PC-9 (cell line): ENCODE measurements at regions not wholly inside any gene's neighbourhood (a gene's known extent, or its start where the extent isn't known, plus 50 kb on each side); places are given as distances from the start of the nearest gene placed in this dataset.
"Not testable (repeated sequence)": the region's sequence is repeated elsewhere in the genome, so short reads cannot be mapped to it uniquely, and the experiment has no call there.

ENCODE experiments used
- BruUV-seq: library from RNA; stranded (reverse); fragments of 400-500 nt; replicated peaks from 2 replicates; lab custom pipeline; 2021; lab: Mats Ljungman, UMichigan
- CTCF ChIA-PET: fragments of 300-600 bp; sonication (Branson Sonifier 250); formaldehyde crosslinking; loops from one replicate; lab custom pipeline; 2022; ENCODE audit warnings: antibody characterized with exemption; lab: Charles Lee
- POLR2A ChIA-PET: fragments of 300-600 bp; sonication (Branson Sonifier 250); formaldehyde crosslinking; loops from one replicate; lab custom pipeline; 2022; ENCODE audit warnings: antibody characterized with exemption; ENCODE audit not compliant: unreplicated experiment; lab: Charles Lee
- DNase-seq, 2 experiments: peaks; one replicate each; pipeline versions ENCODE4 v3.0.0 to v3.0.0-alpha.2; 2015 to 2022; ENCODE audit warnings: mixed read lengths in 1 of 2
- H2AFZ ChIP-seq: fragments of 200-600 bp; sonication (generic); 2 replicates; pipeline ENCODE4 v1.8.1; 2017; ENCODE audit warnings: antibody characterized with exemption
- H3F3A ChIP-seq: fragments of 200-600 bp; sonication (generic); 2 replicates; pipeline ENCODE4 v1.8.1; 2017; ENCODE audit warnings: antibody characterized with exemption, mild to moderate bottlenecking, low read depth; ENCODE audit not compliant: insufficient read depth
- H3K27ac ChIP-seq: fragments of 200-600 bp; sonication (generic); 2 replicates; pipeline ENCODE4 v1.6.1; 2016; ENCODE audit warnings: mixed run types
- H3K27me3 ChIP-seq: fragments of 200-600 bp; sonication (generic); 2 replicates; pipeline ENCODE4 v1.6.1; 2016; ENCODE audit warnings: low read depth, mixed run types; ENCODE audit not compliant: insufficient read depth
- H3K36me3 ChIP-seq: fragments of 200-600 bp; sonication (generic); 2 replicates; pipeline ENCODE4 v1.6.1; 2016; ENCODE audit warnings: low read depth, mixed run types
- H3K4me1 ChIP-seq: fragments of 200-600 bp; sonication (generic); replicated peaks from 2 replicates; pipeline ENCODE4 v1.6.1; 2016; ENCODE audit warnings: mixed run types; ENCODE audit not compliant: insufficient read depth
- H3K4me2 ChIP-seq: fragments of 200-600 bp; sonication (generic); 2 replicates; pipeline ENCODE4 v1.6.1; 2017; ENCODE audit warnings: mixed run types
- H3K4me3 ChIP-seq: fragments of 200-600 bp; sonication (generic); 2 replicates; pipeline ENCODE4 v1.6.1; 2016; ENCODE audit warnings: mixed run types
- H3K79me2 ChIP-seq: fragments of 200-600 bp; sonication (generic); 2 replicates; pipeline ENCODE4 v1.6.1; 2017; ENCODE audit warnings: low read depth, mixed run types
- H3K9me2 ChIP-seq: fragments of 200-600 bp; sonication (generic); 2 replicates; pipeline ENCODE4 v1.8.1; 2017; ENCODE audit warnings: mild to moderate bottlenecking; ENCODE audit not compliant: insufficient read depth
- H3K9me3 ChIP-seq: fragments of 200-600 bp; sonication (generic); 2 replicates; pipeline ENCODE4 v1.8.1; 2016; ENCODE audit warnings: low read depth; ENCODE audit not compliant: insufficient read depth
- H4K20me1 ChIP-seq: fragments of 200-600 bp; sonication (generic); 2 replicates; pipeline ENCODE4 v1.8.1; 2017; ENCODE audit not compliant: insufficient read depth
- CTCF ChIP-seq: fragments of 200-600 bp; sonication (generic); conservative IDR thresholded peaks from 2 replicates; pipeline ENCODE4 v1.6.1; 2017; ENCODE audit warnings: mixed run types, antibody characterized with exemption, mild to moderate bottlenecking, moderate library complexity
- EZH2 ChIP-seq: fragments of 200-600 bp; sonication (generic); IDR thresholded peaks from 2 replicates; pipeline ENCODE4 v1.8.0; 2017; ENCODE audit warnings: antibody characterized with exemption, low read depth
- intact Hi-C: fragments of 100-400 bp; cut with micrococcal nuclease; formaldehyde crosslinking; loops from one replicate; pipeline ENCODE4 v1.10.0; 2022; ENCODE audit not compliant: unreplicated experiment

- no peaks in the 10 kb centered on the region for H3K9me3 ChIP-seq
- no TSS peak for BruUV-seq
- peak; percentile 57 to 71 for DNase-seq
- CTCF ChIA-PET, result no interaction called here
- H3K9me2 ChIP-seq, result no peaks in the 10 kb centered on the region
- no peaks in the 10 kb centered on the region for H3K27me3 ChIP-seq
- no peaks in the 10 kb centered on the region for H4K20me1 ChIP-seq
- no peaks in the 10 kb centered on the region for H3F3A ChIP-seq
- intact Hi-C loops, result loop anchor here (1.0 to 10.0 kb wide), 5 partner anchors 155 to 901 kb away; no protein-coding TSS in a partner anchor
- no peaks in the 10 kb centered on the region for H3K79me2 ChIP-seq
- POLR2A ChIA-PET, result no interaction called here
- TF ChIP-seq CTCF (peak; percentile 79), EZH2 (no peak)
- no peaks in the 10 kb centered on the region for H3K4me1 ChIP-seq
- no peak overlapping the region for H3K4me3 ChIP-seq
- no peak overlapping the region for H2AFZ ChIP-seq
- no peaks in the 10 kb centered on the region for H3K36me3 ChIP-seq
- H3K27ac ChIP-seq, result no peak overlapping the region
- H3K4me2 ChIP-seq, result no peak overlapping the region
Measured at GRCh38 chrX:155819966-155820491, 61.1 kb upstream of the VAMP7 start.

GRCh38 chrX:155819525-155819924, 61.6 kb upstream of the VAMP7 start:
- TF ChIP-seq CTCF (no peak), EZH2 (no peak)
- Histone ChIP-seq H2AFZ (no peak overlapping the region), H3F3A (no peaks in the 10 kb centered on the region), H3K4me2 (no peak overlapping the region), H3K4me3 (no peak overlapping the region), H4K20me1 (no peaks in the 10 kb centered on the region), H3K4me1 (no peaks in the 10 kb centered on the region), H3K27ac (no peak overlapping the region), H3K36me3 (no peaks in the 10 kb centered on the region), H3K27me3 (no peaks in the 10 kb centered on the region), H3K9me2 (no peaks in the 10 kb centered on the region), H3K9me3 (no peaks in the 10 kb centered on the region), H3K79me2 (no peaks in the 10 kb centered on the region)
- ChIA-PET POLR2A (no interaction called here), CTCF (no interaction called here)
- intact Hi-C loops, result no loop called here
- no TSS peak for BruUV-seq
- DNase-seq, result no peak

- H3K4me1 ChIP-seq, H4K20me1 ChIP-seq, H3F3A ChIP-seq, intact Hi-C loops, H3K9me2 ChIP-seq, BruUV-seq, H3K9me3 ChIP-seq, H3K27me3 ChIP-seq, H3K79me2 ChIP-seq, POLR2A ChIA-PET, H2AFZ ChIP-seq, H3K36me3 ChIP-seq, H3K4me3 ChIP-seq, H3K27ac ChIP-seq, CTCF ChIA-PET, DNase-seq, H3K4me2 ChIP-seq: not testable (repeated sequence)
Measured at GRCh38 chrX:155814391-155814790, 66.8 kb upstream of the VAMP7 start.

- Histone ChIP-seq H2AFZ (no peak overlapping the region), H3F3A (no peaks in the 10 kb centered on the region), H3K9me2 (no peaks in the 10 kb centered on the region), H3K4me2 (no peak overlapping the region), H3K27ac (no peak overlapping the region), H3K4me1 (no peaks in the 10 kb centered on the region), H3K9me3 (no peaks in the 10 kb centered on the region), H4K20me1 (no peaks in the 10 kb centered on the region), H3K4me3 (no peak overlapping the region), H3K36me3 (no peaks in the 10 kb centered on the region), H3K27me3 (no peaks in the 10 kb centered on the region), H3K79me2 (no peaks in the 10 kb centered on the region)
- CTCF ChIA-PET, result no interaction called here
- no peak for DNase-seq
- intact Hi-C loops, result no loop called here
- no TSS peak for BruUV-seq
- TF ChIP-seq EZH2, result no peak
- TF ChIP-seq CTCF, result no peak
- POLR2A ChIA-PET, result no interaction called here
Measured at GRCh38 chrX:155779831-155780230, 101.3 kb upstream of the VAMP7 start.
